ENCODE measurements at regions not wholly inside any gene's neighbourhood (a gene's known extent, or its start where the extent isn't known, plus 50 kb on each side); places are given as distances from the start of the nearest gene placed in this dataset.

DNA sequence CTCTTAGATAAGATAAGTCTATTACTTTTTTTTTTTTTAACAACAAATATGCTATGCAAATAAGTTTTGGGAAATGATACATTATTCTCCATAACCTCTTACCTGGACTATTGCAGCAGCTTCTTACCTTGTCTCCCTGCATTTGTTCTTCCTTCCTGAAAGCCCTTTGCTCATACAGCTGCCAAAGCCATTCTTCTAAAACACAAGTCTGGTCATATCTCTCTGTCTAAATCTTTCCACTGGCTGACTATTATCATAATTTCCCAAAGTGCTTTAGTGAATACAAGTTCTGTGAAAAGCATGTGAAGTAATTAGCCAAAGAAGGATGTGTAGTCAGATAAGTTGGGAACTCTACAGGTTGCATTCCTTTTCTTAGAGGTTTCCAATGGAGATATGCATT is 115.4 kb upstream of the CNTLN start:
- TF ChIP-seq, protein P1, sequence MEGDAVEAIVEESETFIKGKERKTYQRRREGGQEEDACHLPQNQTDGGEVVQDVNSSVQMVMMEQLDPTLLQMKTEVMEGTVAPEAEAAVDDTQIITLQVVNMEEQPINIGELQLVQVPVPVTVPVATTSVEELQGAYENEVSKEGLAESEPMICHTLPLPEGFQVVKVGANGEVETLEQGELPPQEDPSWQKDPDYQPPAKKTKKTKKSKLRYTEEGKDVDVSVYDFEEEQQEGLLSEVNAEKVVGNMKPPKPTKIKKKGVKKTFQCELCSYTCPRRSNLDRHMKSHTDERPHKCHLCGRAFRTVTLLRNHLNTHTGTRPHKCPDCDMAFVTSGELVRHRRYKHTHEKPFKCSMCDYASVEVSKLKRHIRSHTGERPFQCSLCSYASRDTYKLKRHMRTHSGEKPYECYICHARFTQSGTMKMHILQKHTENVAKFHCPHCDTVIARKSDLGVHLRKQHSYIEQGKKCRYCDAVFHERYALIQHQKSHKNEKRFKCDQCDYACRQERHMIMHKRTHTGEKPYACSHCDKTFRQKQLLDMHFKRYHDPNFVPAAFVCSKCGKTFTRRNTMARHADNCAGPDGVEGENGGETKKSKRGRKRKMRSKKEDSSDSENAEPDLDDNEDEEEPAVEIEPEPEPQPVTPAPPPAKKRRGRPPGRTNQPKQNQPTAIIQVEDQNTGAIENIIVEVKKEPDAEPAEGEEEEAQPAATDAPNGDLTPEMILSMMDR (IDR thresholded peaks at IDR 0.05): no peak
- TF ChIP-seq POLR2A (IDR thresholded peaks at IDR 0.05): no peak

Data from vagina (tissue), 2 donors.